ENCODE measurements at regions not wholly inside any gene's neighbourhood (a gene's known extent, or its start where the extent isn't known, plus 50 kb on each side); places are given as distances from the start of the nearest gene placed in this dataset.

GRCh38 chr14:65241125-65241752 lies 138.9 kb upstream of the MAX start:
- FAIRE-seq = no peak
- ChIA-PET CTCF (interaction anchor here (0.7 to 1.3 kb wide), 3 partner anchors 12 to 174 kb away, joined by 3 to 4 read pairs (median 3); no protein-coding TSS in a partner anchor), POLR2A (no interaction called here)
- no peak for DNase-seq (ENCODE audit: low read depth in 1 of 2, low spot score in 1 of 2)
- H3K9me3 ChIP-seq = no peaks in the 10 kb centered on the region
- ATAC-seq = no peak
- TF ChIP-seq ESRRA (IDR thresholded peaks at IDR 0.05; ENCODE audit: borderline replicate concordance, low read length) = no peak
- TF ChIP-seq MAFK (IDR thresholded peaks at IDR 0.05; ENCODE audit: partially characterized antibody) = peak; percentile 60
- H3K4me3 ChIP-seq = no peak overlapping the region
- H3K4me1 ChIP-seq = peaks cover 69% of the 10 kb centered on the region
- H3K27ac ChIP-seq = peak overlapping the region; percentile 80 to 89; a peak in 5 of 6 replicates
- WGBS (ENCODE audit: missing lambda C conversion rate) = 90% methylated on average over 9 of the region's 9 CpGs
- H3K4me2 ChIP-seq = no peak overlapping the region

GRCh38 chr14:65242732-65243134 lies 140.4 kb upstream of the MAX start:
- FAIRE-seq = no peak
- Histone ChIP-seq H3K4me1 (peaks cover 54% of the 10 kb centered on the region), H3K4me2 (peak overlapping the region; percentile 58), H3K9me3 (no peaks in the 10 kb centered on the region), H3K4me3 (no peak overlapping the region), H3K27ac (peak overlapping the region; percentile 80 to 89)
- ChIA-PET CTCF (interaction anchor here (1.1 to 1.3 kb wide), 2 partner anchors 9 to 48 kb away, joined by 3 to 8 read pairs; no protein-coding TSS in a partner anchor), POLR2A (interaction anchor here (1.1 kb wide), 1 partner anchor 169 kb away, joined by 8 read pairs; no protein-coding TSS in a partner anchor)
- 10% methylated on average over 4 of the region's 4 CpGs for WGBS (ENCODE audit: missing lambda C conversion rate)
- DNase-seq (ENCODE audit: low read depth in 1 of 2, low spot score in 1 of 2) = peak in 1 of 2 experiments; percentile 83
- peak; percentile 82 to 87 for ATAC-seq
- TF ChIP-seq FOSL2 (IDR thresholded peaks at IDR 0.05) (peak; percentile 63), FOSL2 (CRISPR knock-in tag; IDR thresholded peaks at IDR 0.05) (peak; percentile 87), EP300 (IDR thresholded peaks at IDR 0.05) (peak; percentile 49 to 63; a peak in 2 of 5 replicates), JUN (IDR thresholded peaks at IDR 0.05) (peak; percentile 44 to 58; a peak in 2 of 5 replicates), CBX8 (IDR thresholded peaks at IDR 0.05) (no peak), HOXA7 (CRISPR knock-in tag; IDR thresholded peaks at IDR 0.05) (no peak), BCL3 (IDR thresholded peaks at IDR 0.05) (0 out of 3 replicates have a peak, but pooled peaks have one; percentile 46), HDAC2 (IDR thresholded peaks at IDR 0.05) (no peak), RNF2 (IDR thresholded peaks at IDR 0.05; ENCODE audit: borderline replicate concordance, low read depth) (no peak), FOXS1 (CRISPR knock-in tag; IDR thresholded peaks at IDR 0.05) (no peak), SREBF2 (IDR thresholded peaks at IDR 0.05) (no peak), GATA3 (IDR thresholded peaks at IDR 0.05; ENCODE audit: borderline replicate concordance) (peak; percentile 75), JUNB (IDR thresholded peaks at IDR 0.05) (peak; percentile 78), SMC3 (IDR thresholded peaks at IDR 0.05) (0 out of 3 replicates have a peak, but pooled peaks have one; percentile 21), MAX (IDR thresholded peaks at IDR 0.05) (peak; percentile 58; the same call in 1 of the 2 replicates), ATOH8 (CRISPR knock-in tag; IDR thresholded peaks at IDR 0.05; ENCODE audit: low read depth) (no peak), ZSCAN20 (CRISPR knock-in tag; IDR thresholded peaks at IDR 0.05) (no peak), CEBPB (IDR thresholded peaks at IDR 0.05) (peak in 1 of 2 experiments; percentile 50; a peak in 1 of 4 replicates), RCOR1 (IDR thresholded peaks at IDR 0.05; ENCODE audit: low read depth, low read length) (no peak), HMGXB4 (CRISPR knock-in tag; IDR thresholded peaks at IDR 0.05; ENCODE audit: borderline replicate concordance) (no peak), MAZ (IDR thresholded peaks at IDR 0.05; ENCODE audit: borderline replicate concordance, low read depth, low read length) (no peak), FOSB (CRISPR knock-in tag; IDR thresholded peaks at IDR 0.05) (no peak), RAD21 (conservative IDR thresholded peaks at IDR 0.05 in 1 of 2, IDR thresholded peaks at IDR 0.05 in 1 of 2) (peak in 1 of 2 experiments; percentile 30; a peak in 1 of 5 replicates), HOXB13 (CRISPR knock-in tag; IDR thresholded peaks at IDR 0.05; ENCODE audit: low read depth) (no peak), CBX2 (IDR thresholded peaks at IDR 0.05; ENCODE audit: borderline replicate concordance, low read depth) (no peak), MYC (IDR thresholded peaks at IDR 0.05; ENCODE audit: borderline replicate concordance, low read length) (no peak)
- TF ChIP-seq, protein P1, sequence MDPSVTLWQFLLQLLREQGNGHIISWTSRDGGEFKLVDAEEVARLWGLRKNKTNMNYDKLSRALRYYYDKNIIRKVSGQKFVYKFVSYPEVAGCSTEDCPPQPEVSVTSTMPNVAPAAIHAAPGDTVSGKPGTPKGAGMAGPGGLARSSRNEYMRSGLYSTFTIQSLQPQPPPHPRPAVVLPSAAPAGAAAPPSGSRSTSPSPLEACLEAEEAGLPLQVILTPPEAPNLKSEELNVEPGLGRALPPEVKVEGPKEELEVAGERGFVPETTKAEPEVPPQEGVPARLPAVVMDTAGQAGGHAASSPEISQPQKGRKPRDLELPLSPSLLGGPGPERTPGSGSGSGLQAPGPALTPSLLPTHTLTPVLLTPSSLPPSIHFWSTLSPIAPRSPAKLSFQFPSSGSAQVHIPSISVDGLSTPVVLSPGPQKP (IDR thresholded peaks at IDR 0.05; ENCODE audit: low read depth, low read length) = no peak

Measured in A549 (cell line).